NB4 (cell line): ENCODE measurements at regions not wholly inside any gene's neighbourhood (a gene's known extent, or its start where the extent isn't known, plus 50 kb on each side); places are given as distances from the start of the nearest gene placed in this dataset.

Source experiments
- DNase-seq: peaks from one replicate; pipeline ENCODE4 v3.0.0; 2010; ENCODE audit warnings: low read depth
- H3K4me3 ChIP-seq: one replicate; pipeline ENCODE4 v1.5.1; 2011; ENCODE audit warnings: mild to moderate bottlenecking, low read depth, low read length, moderate library complexity
- CTCF ChIP-seq: IDR thresholded peaks from one replicate; pipeline ENCODE4 v1.5.1; 2012; ENCODE audit warnings: low read depth, low read length
- MAX ChIP-seq: IDR thresholded peaks from 2 replicates; pipeline ENCODE4 v1.6.1; 2011; ENCODE audit warnings: low read depth, low read length
- MYC ChIP-seq: IDR thresholded peaks from 2 replicates; pipeline ENCODE4 v1.6.1; 2011; ENCODE audit warnings: low read depth, low read length
- POLR2A ChIP-seq: IDR thresholded peaks from 2 replicates; pipeline ENCODE4 v1.6.1; 2011; ENCODE audit warnings: mild to moderate bottlenecking; ENCODE audit not compliant: insufficient read length; ENCODE audit errors: extremely low read depth

- TF ChIP-seq CTCF (no peak), POLR2A (no peak), MAX (no peak), MYC (no peak)
- DNase-seq = no peak
These were observed 142.1 kb upstream of the DMRT1 start for GRCh38 chr9:699396-699795.

GRCh38 chr9:700365-701282 is 140.9 kb upstream of the DMRT1 start:
- TF ChIP-seq MAX = no peak
- TF ChIP-seq MYC = no peak
- TF ChIP-seq POLR2A = no peak
- no peak for TF ChIP-seq CTCF
- no peak for DNase-seq
- H3K4me3 ChIP-seq = no peak overlapping the region

More at GRCh38 chr9:699396-699795, 142.1 kb upstream of the DMRT1 start:
- H3K4me3 ChIP-seq = no peak overlapping the region

GRCh38 chr9:703392-703791 is 138.1 kb upstream of the DMRT1 start:
- DNase-seq = no peak
- H3K4me3 ChIP-seq = no peak overlapping the region
- TF ChIP-seq MYC (no peak), MAX (no peak), CTCF (no peak), POLR2A (no peak)

GRCh38 chr9:706073-706472 is 135.4 kb upstream of the DMRT1 start:
- peak overlapping the region; percentile 88 for H3K4me3 ChIP-seq
- TF ChIP-seq POLR2A (no peak), MYC (no peak)
- DNase-seq = peak; percentile 46

GRCh38 chr9:706606-707459 is 134.7 kb upstream of the DMRT1 start:
- TF ChIP-seq POLR2A (peak; percentile 34), MYC (peak; percentile 93), CTCF (no peak), MAX (peak; percentile 94)
- H3K4me3 ChIP-seq = peak overlapping the region; percentile 88
- peak; percentile 94 for DNase-seq

GRCh38 chr9:708182-708550 is 133.3 kb upstream of the DMRT1 start:
- peak; percentile 77 for DNase-seq
- no peak for TF ChIP-seq POLR2A
- no peak for TF ChIP-seq MAX
- no peak for TF ChIP-seq CTCF
- no peak for TF ChIP-seq MYC
- H3K4me3 ChIP-seq = peak overlapping the region; percentile 76
